ENCODE measurements at regions not wholly inside any gene's neighbourhood (a gene's known extent, or its start where the extent isn't known, plus 50 kb on each side); places are given as distances from the start of the nearest gene placed in this dataset.

- ChIA-PET CTCF (no interaction called here), POLR2A (no interaction called here), SMC1A (ENCODE audit: uncharacterized antibody, unreplicated experiment) (no interaction called here), RAD21 (ENCODE audit: unreplicated experiment) (no interaction called here)
- WGBS (ENCODE audit: insufficient coverage, insufficient replicate concordance, low lambda C conversion rate, missing lambda C conversion rate), result 62% methylated on average over 3 of the region's 3 CpGs
- TF ChIP-seq TCF3 (IDR thresholded peaks at IDR 0.05; ENCODE audit: borderline replicate concordance, insufficient read depth, low read depth, low read length) (no peak), ETV6 (conservative IDR thresholded peaks at IDR 0.05 in 1 of 2, IDR thresholded peaks at IDR 0.05 in 1 of 2; ENCODE audit: borderline replicate concordance in 1 of 2, low read depth in 1 of 2) (no peak), MEF2B (IDR thresholded peaks at IDR 0.05; ENCODE audit: partially characterized antibody, poor library complexity, severe bottlenecking) (no peak), CBX3 (IDR thresholded peaks at IDR 0.05; ENCODE audit: borderline replicate concordance, low read depth) (no peak), SIN3A (IDR thresholded peaks at IDR 0.05; ENCODE audit: low read depth, low read length) (no peak), MXI1 (IDR thresholded peaks at IDR 0.05; ENCODE audit: low read depth, low read length) (no peak)
- no peak overlapping the region for H3K9ac ChIP-seq (ENCODE audit: control insufficient read depth, insufficient read depth, low read length)
- H3K4me3 ChIP-seq, result no peak overlapping the region
- no peak overlapping the region for H2AFZ ChIP-seq (ENCODE audit: control insufficient read depth, low read depth, low read length)
- H3K27me3 ChIP-seq (replicated peaks in 1 of 2; ENCODE audit: control insufficient read depth in 2 of 2, insufficient read depth in 2 of 2, low read length in 1 of 2), result no peaks in the 10 kb centered on the region
- intact Hi-C loops (cut with micrococcal nuclease; ENCODE audit: unreplicated experiment) (no loop called here), in situ Hi-C loops (cut with MboI) (no loop called here)
- H3K27ac ChIP-seq (ENCODE audit: control insufficient read depth, insufficient read depth), result no peak overlapping the region
- BruUV-seq (replicated peaks), result no TSS peak
- no peaks in the 10 kb centered on the region for H3K36me3 ChIP-seq (ENCODE audit: control insufficient read depth in 2 of 2, insufficient read depth in 2 of 2, low read length in 1 of 2)
- no peak for DNase-seq (ENCODE audit: low read depth, low spot score)
- H3K4me1 ChIP-seq (ENCODE audit: control insufficient read depth, insufficient read depth, low read length), result no peaks in the 10 kb centered on the region
- no peak for ATAC-seq
- no peaks in the 10 kb centered on the region for H4K20me1 ChIP-seq (ENCODE audit: control insufficient read depth, insufficient read depth)
- no peak overlapping the region for H3K4me2 ChIP-seq (ENCODE audit: control insufficient read depth, insufficient read depth)
- H3K9me3 ChIP-seq (replicated peaks; ENCODE audit: control insufficient read depth, insufficient read depth, low read length), result no peaks in the 10 kb centered on the region
- H3K79me2 ChIP-seq (ENCODE audit: control insufficient read depth, insufficient read depth, low read length), result no peaks in the 10 kb centered on the region
- FAIRE-seq, result no peak
These were observed 353.9 kb upstream of the GYPC start for GRCh38 chr2:126302043-126302442.

GRCh38 chr2:126303113-126303512 lies 352.8 kb upstream of the GYPC start:
- FAIRE-seq, result no peak
- no peaks in the 10 kb centered on the region for H3K4me1 ChIP-seq (ENCODE audit: control insufficient read depth, insufficient read depth, low read length)
- ChIA-PET RAD21 (ENCODE audit: unreplicated experiment) (no interaction called here), POLR2A (no interaction called here), SMC1A (ENCODE audit: uncharacterized antibody, unreplicated experiment) (no interaction called here), CTCF (no interaction called here)
- no peaks in the 10 kb centered on the region for H4K20me1 ChIP-seq (ENCODE audit: control insufficient read depth, insufficient read depth)
- H3K4me3 ChIP-seq, result no peak overlapping the region
- BruUV-seq (replicated peaks), result no TSS peak
- H2AFZ ChIP-seq (ENCODE audit: control insufficient read depth, low read depth, low read length), result no peak overlapping the region
- no peaks in the 10 kb centered on the region for H3K9me3 ChIP-seq (replicated peaks; ENCODE audit: control insufficient read depth, insufficient read depth, low read length)
- H3K79me2 ChIP-seq (ENCODE audit: control insufficient read depth, insufficient read depth, low read length), result no peaks in the 10 kb centered on the region
- intact Hi-C loops (cut with micrococcal nuclease; ENCODE audit: unreplicated experiment), result no loop called here
- no peak overlapping the region for H3K9ac ChIP-seq (ENCODE audit: control insufficient read depth, insufficient read depth, low read length)
- no peaks in the 10 kb centered on the region for H3K27me3 ChIP-seq (replicated peaks in 1 of 2; ENCODE audit: control insufficient read depth in 2 of 2, insufficient read depth in 2 of 2, low read length in 1 of 2)
- H3K36me3 ChIP-seq (ENCODE audit: control insufficient read depth in 2 of 2, insufficient read depth in 2 of 2, low read length in 1 of 2), result no peaks in the 10 kb centered on the region
- DNase-seq (ENCODE audit: low read depth, low spot score), result no peak
- in situ Hi-C loops (cut with MboI), result no loop called here
- WGBS (ENCODE audit: insufficient coverage, insufficient replicate concordance, low lambda C conversion rate, missing lambda C conversion rate), result 44% methylated on average over 5 of the region's 5 CpGs
- TF ChIP-seq LARP7 (IDR thresholded peaks at IDR 0.05) (no peak), ZNF274 (IDR thresholded peaks at IDR 0.05; ENCODE audit: insufficient read depth, insufficient read length) (no peak), RB1 (IDR thresholded peaks at IDR 0.05; ENCODE audit: borderline replicate concordance) (no peak), PAX5 (IDR thresholded peaks at IDR 0.05; ENCODE audit: borderline replicate concordance, low read depth, low read length) (no peak), TBL1XR1 (IDR thresholded peaks at IDR 0.05; ENCODE audit: low read depth, low read length) (no peak), WRNIP1 (IDR thresholded peaks at IDR 0.05; ENCODE audit: borderline replicate concordance, low read depth, low read length) (no peak), SUPT20H (IDR thresholded peaks at IDR 0.05; ENCODE audit: borderline replicate concordance, control insufficient read depth, low read depth, low read length) (no peak), CHD4 (IDR thresholded peaks at IDR 0.05) (no peak), STAT1 (conservative IDR thresholded peaks at IDR 0.05) (no peak), BMI1 (IDR thresholded peaks at IDR 0.05; ENCODE audit: borderline replicate concordance) (no peak), ZBED1 (IDR thresholded peaks at IDR 0.05; ENCODE audit: borderline replicate concordance) (no peak), ZNF24 (IDR thresholded peaks at IDR 0.05) (no peak), ATF3 (IDR thresholded peaks at IDR 0.05; ENCODE audit: borderline replicate concordance, extremely low read depth, low read depth, low read length) (no peak)
- H3K4me2 ChIP-seq (ENCODE audit: control insufficient read depth, insufficient read depth), result no peak overlapping the region
- ATAC-seq, result no peak
- H3K27ac ChIP-seq (ENCODE audit: control insufficient read depth, insufficient read depth), result no peak overlapping the region

All from GM12878 (cell line).